SK-N-SH treated with all-trans-retinoic acid at 6 μM for 48 hours (cell line): ENCODE measurements at regions not wholly inside any gene's neighbourhood (a gene's known extent, or its start where the extent isn't known, plus 50 kb on each side); places are given as distances from the start of the nearest gene placed in this dataset.

ENCODE experiments used
- ATAC-seq: fragments of 200-7000 bp; cut with Tn5 transposase; 3 replicates; pipeline ENCODE4 v1.9.1; 2020; ENCODE audit warnings: mild to moderate bottlenecking, moderate library complexity
- ARNTL ChIP-seq: fragments of 450-650 bp; formaldehyde crosslinking; IDR thresholded peaks from 2 replicates; pipeline ENCODE4 v1.5.0; 2020; ENCODE audit warnings: low read depth, mild to moderate bottlenecking, moderate library complexity, borderline replicate concordance
- BACH2 ChIP-seq: fragments of 250-450 bp; sonication (Bioruptor Pico); IDR thresholded peaks from 2 replicates; pipeline ENCODE4 v1.9.0; 2021; ENCODE audit warnings: mild to moderate bottlenecking, borderline replicate concordance
- CREB5 ChIP-seq: fragments of 250-450 bp; sonication (Bioruptor Pico); IDR thresholded peaks from 2 replicates; pipeline ENCODE4 v1.5.1; 2020; ENCODE audit warnings: low read depth, mild to moderate bottlenecking, moderate library complexity
- CSDC2 ChIP-seq: fragments of 250-450 bp; sonication (Bioruptor Pico); IDR thresholded peaks from 2 replicates; pipeline ENCODE4 v1.5.0; 2020; ENCODE audit warnings: mild to moderate bottlenecking, moderate library complexity
- CSRNP3 ChIP-seq: fragments of 250-450 bp; sonication (Bioruptor Pico); IDR thresholded peaks from 2 replicates; pipeline ENCODE4 v1.5.1; 2021; ENCODE audit warnings: mild to moderate bottlenecking, moderate library complexity
- ESRRG ChIP-seq: fragments of 250-450 bp; sonication (Bioruptor Pico); IDR thresholded peaks from 2 replicates; pipeline ENCODE4 v1.6.1; 2021; ENCODE audit warnings: mild to moderate bottlenecking
- GLIS3 ChIP-seq: fragments of 250-450 bp; sonication (Bioruptor Pico); IDR thresholded peaks from 2 replicates; pipeline ENCODE4 v1.5.0; 2020; ENCODE audit warnings: mild to moderate bottlenecking, moderate library complexity
- PATZ1 ChIP-seq: fragments of 250-450 bp; sonication (Bioruptor Pico); IDR thresholded peaks from 2 replicates; pipeline ENCODE4 v1.8.0; 2020; ENCODE audit warnings: mild to moderate bottlenecking, moderate library complexity, borderline replicate concordance
- POU6F1 ChIP-seq: fragments of 250-450 bp; sonication (Bioruptor Pico); IDR thresholded peaks from 2 replicates; pipeline ENCODE4 v1.8.0; 2021; ENCODE audit warnings: low read depth, mild to moderate bottlenecking, moderate library complexity, borderline replicate concordance
- PPARA ChIP-seq: fragments of 250-450 bp; sonication (Bioruptor Pico); IDR thresholded peaks from 2 replicates; pipeline ENCODE4 v1.5.0; 2020; ENCODE audit warnings: mild to moderate bottlenecking, borderline replicate concordance
- RARB ChIP-seq: fragments of 250-450 bp; sonication (Bioruptor Pico); IDR thresholded peaks from 2 replicates; pipeline ENCODE4 v1.8.0; 2021; ENCODE audit warnings: mild to moderate bottlenecking, moderate library complexity
- SNAI2 ChIP-seq: fragments of 250-450 bp; sonication (Bioruptor Pico); IDR thresholded peaks from 2 replicates; pipeline ENCODE4 v1.5.0; 2020; ENCODE audit warnings: mild to moderate bottlenecking, moderate library complexity
- TCF4 ChIP-seq: fragments of 250-450 bp; sonication (Bioruptor Pico); IDR thresholded peaks from 2 replicates; pipeline ENCODE4 v1.8.0; 2021; ENCODE audit warnings: mild to moderate bottlenecking, moderate library complexity, borderline replicate concordance
- TOX ChIP-seq: fragments of 250-450 bp; sonication (Bioruptor Pico); IDR thresholded peaks from 2 replicates; pipeline ENCODE4 v1.8.0; 2021; ENCODE audit warnings: mild to moderate bottlenecking, moderate library complexity, borderline replicate concordance
- TSHZ2 ChIP-seq: fragments of 250-450 bp; sonication (Bioruptor Pico); IDR thresholded peaks from 2 replicates; pipeline ENCODE4 v1.5.0; 2020; ENCODE audit warnings: mild to moderate bottlenecking, moderate library complexity
- ZC3H10 ChIP-seq: fragments of 250-450 bp; sonication (Bioruptor Pico); IDR thresholded peaks from 2 replicates; pipeline ENCODE4 v1.5.1; 2021; ENCODE audit warnings: mild to moderate bottlenecking, moderate library complexity
- ZFP3 ChIP-seq: fragments of 250-450 bp; sonication (Bioruptor Pico); IDR thresholded peaks from 2 replicates; pipeline ENCODE4 v1.5.0; 2020; ENCODE audit warnings: mild to moderate bottlenecking, moderate library complexity
- ZNF70 ChIP-seq: fragments of 450-650 bp; formaldehyde crosslinking; IDR thresholded peaks from 2 replicates; pipeline ENCODE4 v1.5.0; 2020; ENCODE audit warnings: mild to moderate bottlenecking, moderate library complexity
- ZNF8 ChIP-seq: fragments of 450-650 bp; formaldehyde crosslinking; IDR thresholded peaks from 2 replicates; pipeline ENCODE4 v1.5.0; 2020; ENCODE audit warnings: mild to moderate bottlenecking, moderate library complexity

- TF ChIP-seq TCF4 (CRISPR knock-in tag), result no peak
- no peak for TF ChIP-seq ZC3H10
- no peak for TF ChIP-seq PATZ1 (CRISPR knock-in tag)
- no peak for TF ChIP-seq POU6F1 (CRISPR knock-in tag)
- no peak for TF ChIP-seq ESRRG (CRISPR knock-in tag)
- no peak for TF ChIP-seq TOX
- no peak for TF ChIP-seq ZNF70 (CRISPR knock-in tag)
- TF ChIP-seq ZNF8 (CRISPR knock-in tag), result no peak
- no peak for TF ChIP-seq ZFP3 (CRISPR knock-in tag)
- ATAC-seq, result no peak
Measured at GRCh38 chr11:97502201-97502600, 1112.4 kb downstream of the JRKL start.

GRCh38 chr11:97506076-97506759 is 1116.4 kb downstream of the JRKL start:
- TF ChIP-seq CREB5, result no peak
- no peak for TF ChIP-seq ZC3H10
- TF ChIP-seq POU6F1 (CRISPR knock-in tag), result no peak
- TF ChIP-seq BACH2, result no peak
- no peak for TF ChIP-seq TSHZ2 (CRISPR knock-in tag)
- no peak for TF ChIP-seq CSDC2 (CRISPR knock-in tag)
- no peak for TF ChIP-seq SNAI2 (CRISPR knock-in tag)
- no peak for TF ChIP-seq ZNF8 (CRISPR knock-in tag)
- TF ChIP-seq ZFP3 (CRISPR knock-in tag), result no peak

GRCh38 chr11:97514446-97514845 is 1124.6 kb downstream of the JRKL start:
- no peak for ATAC-seq

More at GRCh38 chr11:97506076-97506759, 1116.4 kb downstream of the JRKL start:
- no peak for ATAC-seq

GRCh38 chr11:97516688-97517087 is 1126.9 kb downstream of the JRKL start:
- ATAC-seq, result no peak
- TF ChIP-seq ZC3H10 (no peak), RARB (CRISPR knock-in tag) (no peak), CSRNP3 (CRISPR knock-in tag) (no peak), SNAI2 (CRISPR knock-in tag) (no peak), TOX (no peak), BACH2 (no peak), ARNTL (CRISPR knock-in tag) (no peak), GLIS3 (no peak), ZFP3 (CRISPR knock-in tag) (no peak), PATZ1 (CRISPR knock-in tag) (no peak), TSHZ2 (CRISPR knock-in tag) (no peak), TCF4 (CRISPR knock-in tag) (no peak)

More at GRCh38 chr11:97514446-97514845, 1124.6 kb downstream of the JRKL start:
- TF ChIP-seq PPARA (CRISPR knock-in tag) (no peak), ARNTL (CRISPR knock-in tag) (no peak)
